ENCODE measurements at regions not wholly inside any gene's neighbourhood (a gene's known extent, or its start where the extent isn't known, plus 50 kb on each side); places are given as distances from the start of the nearest gene placed in this dataset.

DNA sequence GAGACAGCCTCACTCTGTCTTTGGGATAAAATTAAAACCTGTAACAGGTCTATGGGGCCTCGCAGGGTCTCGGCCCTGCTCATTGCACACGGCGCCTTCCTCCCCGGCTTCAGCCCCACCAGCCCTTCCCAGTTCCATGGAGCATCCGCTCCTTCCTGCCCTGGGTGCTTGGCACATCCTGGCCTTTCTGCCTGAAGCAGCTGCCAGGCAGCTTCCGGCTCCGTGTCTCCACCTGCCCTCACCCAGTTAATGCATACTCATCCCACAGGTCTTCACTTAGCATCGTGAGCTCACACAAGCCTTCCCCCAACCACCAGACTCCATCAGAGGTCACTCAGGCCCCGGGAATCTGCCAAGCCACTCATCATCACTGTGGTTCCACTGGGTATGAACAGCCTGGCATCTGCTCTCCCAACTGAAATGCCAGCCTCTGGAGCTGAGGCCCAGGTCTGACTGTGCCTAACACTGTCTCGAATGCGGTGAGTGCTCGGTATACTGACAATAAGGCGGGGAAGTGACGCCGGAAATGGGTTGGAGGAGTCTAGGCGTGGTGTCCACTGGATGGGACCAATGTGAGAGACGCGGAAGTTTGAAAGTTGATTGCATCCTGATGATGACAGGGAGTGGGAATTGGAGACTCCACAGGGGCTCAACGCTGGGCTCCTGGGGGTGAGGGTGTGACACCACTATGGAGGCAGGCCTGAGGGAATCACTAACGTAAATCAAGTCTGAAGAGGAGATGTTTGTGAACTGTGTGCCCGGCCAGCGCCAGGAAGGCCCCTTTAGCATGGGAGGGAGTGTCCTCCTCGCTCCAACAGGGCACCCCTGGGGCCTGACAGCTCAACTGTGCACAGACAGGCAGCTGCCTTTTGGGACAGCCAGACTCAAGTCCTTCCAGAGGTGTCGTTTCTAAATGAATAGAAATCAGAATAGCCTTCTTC lies 245.8 kb downstream of the TTLL2 start:
- Histone ChIP-seq H3K4me2 (ENCODE audit: low read length) (no peak overlapping the region), H3K79me2 (ENCODE audit: insufficient read depth, low read depth, low read length) (no peaks in the 10 kb centered on the region), H3K9me3 (ENCODE audit: low read length) (no peaks in the 10 kb centered on the region), H3K4me3 (ENCODE audit: low read depth, low read length, poor library complexity, severe bottlenecking) (no peak overlapping the region), H3K36me3 (ENCODE audit: insufficient read depth, low read length) (no peaks in the 10 kb centered on the region), H3K27ac (ENCODE audit: low read depth, low read length, poor library complexity, severe bottlenecking) (no peak overlapping the region), H4K20me1 (ENCODE audit: insufficient read depth, low read length) (no peaks in the 10 kb centered on the region), H3K9me2 (ENCODE audit: insufficient read depth, low read length) (no peaks in the 10 kb centered on the region), H2AFZ (ENCODE audit: low read length) (no peak overlapping the region), H3K4me1 (ENCODE audit: insufficient read depth, low read length, poor library complexity, severe bottlenecking) (no peaks in the 10 kb centered on the region)
- intact Hi-C loops (cut with micrococcal nuclease; ENCODE audit: unreplicated experiment), result no loop called here
- POLR2A ChIA-PET, result interaction anchor here (0.6 kb wide), 1 partner anchor 257 kb away, joined by 4 read pairs; no protein-coding TSS in a partner anchor
- TF ChIP-seq, protein P1, sequence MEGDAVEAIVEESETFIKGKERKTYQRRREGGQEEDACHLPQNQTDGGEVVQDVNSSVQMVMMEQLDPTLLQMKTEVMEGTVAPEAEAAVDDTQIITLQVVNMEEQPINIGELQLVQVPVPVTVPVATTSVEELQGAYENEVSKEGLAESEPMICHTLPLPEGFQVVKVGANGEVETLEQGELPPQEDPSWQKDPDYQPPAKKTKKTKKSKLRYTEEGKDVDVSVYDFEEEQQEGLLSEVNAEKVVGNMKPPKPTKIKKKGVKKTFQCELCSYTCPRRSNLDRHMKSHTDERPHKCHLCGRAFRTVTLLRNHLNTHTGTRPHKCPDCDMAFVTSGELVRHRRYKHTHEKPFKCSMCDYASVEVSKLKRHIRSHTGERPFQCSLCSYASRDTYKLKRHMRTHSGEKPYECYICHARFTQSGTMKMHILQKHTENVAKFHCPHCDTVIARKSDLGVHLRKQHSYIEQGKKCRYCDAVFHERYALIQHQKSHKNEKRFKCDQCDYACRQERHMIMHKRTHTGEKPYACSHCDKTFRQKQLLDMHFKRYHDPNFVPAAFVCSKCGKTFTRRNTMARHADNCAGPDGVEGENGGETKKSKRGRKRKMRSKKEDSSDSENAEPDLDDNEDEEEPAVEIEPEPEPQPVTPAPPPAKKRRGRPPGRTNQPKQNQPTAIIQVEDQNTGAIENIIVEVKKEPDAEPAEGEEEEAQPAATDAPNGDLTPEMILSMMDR (conservative IDR thresholded peaks at IDR 0.05; ENCODE audit: low read length), result no peak
- no peak for TF ChIP-seq EZH2phosphoT487 (IDR thresholded peaks at IDR 0.05; ENCODE audit: borderline replicate concordance, low read depth, low read length)
- BruUV-seq (replicated peaks), result no TSS peak
- DNase-seq (ENCODE audit: low spot score), result no peak
- CTCF ChIA-PET (ENCODE audit: unreplicated experiment), result no interaction called here

DNA sequence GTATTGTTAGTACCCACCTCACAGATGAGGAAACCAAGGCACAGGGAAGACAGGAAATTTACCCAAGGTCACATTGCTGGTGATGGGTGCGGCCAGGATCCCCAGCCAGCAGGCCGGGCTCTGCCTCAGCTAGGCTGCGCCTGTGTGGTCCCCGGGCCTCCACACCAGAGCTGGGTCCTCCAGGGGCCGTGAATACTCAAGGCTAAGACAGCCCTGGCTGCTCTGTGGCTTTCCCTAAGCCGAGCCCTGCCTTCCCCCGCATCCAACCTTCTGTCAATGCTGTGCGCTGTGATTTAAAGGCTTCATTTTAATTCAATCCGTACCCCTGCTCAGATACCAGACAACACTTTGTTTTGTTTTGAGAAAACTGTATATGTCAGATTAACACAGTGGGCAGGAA lies 246.7 kb downstream of the TTLL2 start:
- TF ChIP-seq, protein P1 (conservative IDR thresholded peaks at IDR 0.05; ENCODE audit: low read length), result no peak
- TF ChIP-seq EZH2phosphoT487 (IDR thresholded peaks at IDR 0.05; ENCODE audit: borderline replicate concordance, low read depth, low read length), result no peak
- no peaks in the 10 kb centered on the region for H3K4me1 ChIP-seq (ENCODE audit: insufficient read depth, low read length, poor library complexity, severe bottlenecking)
- CTCF ChIA-PET (ENCODE audit: unreplicated experiment), result no interaction called here
- no peaks in the 10 kb centered on the region for H4K20me1 ChIP-seq (ENCODE audit: insufficient read depth, low read length)
- H3K79me2 ChIP-seq (ENCODE audit: insufficient read depth, low read depth, low read length), result no peaks in the 10 kb centered on the region
- no peak overlapping the region for H3K4me3 ChIP-seq (ENCODE audit: low read depth, low read length, poor library complexity, severe bottlenecking)
- no peaks in the 10 kb centered on the region for H3K36me3 ChIP-seq (ENCODE audit: insufficient read depth, low read length)
- no peak overlapping the region for H3K4me2 ChIP-seq (ENCODE audit: low read length)
- intact Hi-C loops (cut with micrococcal nuclease; ENCODE audit: unreplicated experiment), result no loop called here
- H3K9me2 ChIP-seq (ENCODE audit: insufficient read depth, low read length), result no peaks in the 10 kb centered on the region
- no peaks in the 10 kb centered on the region for H3K9me3 ChIP-seq (ENCODE audit: low read length)
- DNase-seq (ENCODE audit: low spot score), result no peak
- H2AFZ ChIP-seq (ENCODE audit: low read length), result no peak overlapping the region
- POLR2A ChIA-PET, result no interaction called here
- no peak overlapping the region for H3K27ac ChIP-seq (ENCODE audit: low read depth, low read length, poor library complexity, severe bottlenecking)
- no TSS peak for BruUV-seq (replicated peaks)

DNA sequence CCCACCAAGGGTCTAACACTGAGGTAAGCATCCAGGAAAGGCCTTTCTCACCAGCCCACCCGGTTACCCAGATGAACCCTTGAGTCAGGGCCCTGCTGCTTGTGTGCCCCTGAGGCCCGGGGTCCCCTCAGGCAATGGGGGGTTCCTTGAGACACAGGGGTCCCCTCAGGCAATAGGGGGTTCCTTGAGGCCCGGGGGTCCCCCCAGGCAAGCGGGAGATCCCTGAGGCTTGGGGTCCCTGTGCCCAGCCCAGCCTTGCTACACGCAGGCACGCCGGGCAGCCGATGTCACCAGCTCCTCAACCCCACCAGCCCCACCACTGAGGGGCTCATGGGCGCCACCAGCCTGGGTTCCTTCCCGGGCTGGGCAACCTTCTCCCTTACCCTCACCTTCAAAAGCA lies 247.2 kb downstream of the TTLL2 start:
- Histone ChIP-seq H3K4me3 (ENCODE audit: low read depth, low read length, poor library complexity, severe bottlenecking) (no peak overlapping the region), H3K9me3 (ENCODE audit: low read length) (no peaks in the 10 kb centered on the region), H4K20me1 (ENCODE audit: insufficient read depth, low read length) (no peaks in the 10 kb centered on the region), H2AFZ (ENCODE audit: low read length) (no peak overlapping the region), H3K4me1 (ENCODE audit: insufficient read depth, low read length, poor library complexity, severe bottlenecking) (no peaks in the 10 kb centered on the region), H3K4me2 (ENCODE audit: low read length) (no peak overlapping the region), H3K36me3 (ENCODE audit: insufficient read depth, low read length) (no peaks in the 10 kb centered on the region), H3K9me2 (ENCODE audit: insufficient read depth, low read length) (no peaks in the 10 kb centered on the region), H3K27ac (ENCODE audit: low read depth, low read length, poor library complexity, severe bottlenecking) (no peak overlapping the region), H3K79me2 (ENCODE audit: insufficient read depth, low read depth, low read length) (no peaks in the 10 kb centered on the region)
- no TSS peak for BruUV-seq (replicated peaks)
- DNase-seq (ENCODE audit: low spot score), result no peak
- ChIA-PET POLR2A (no interaction called here), CTCF (ENCODE audit: unreplicated experiment) (no interaction called here)
- intact Hi-C loops (cut with micrococcal nuclease; ENCODE audit: unreplicated experiment), result no loop called here
- TF ChIP-seq, protein P1 (conservative IDR thresholded peaks at IDR 0.05; ENCODE audit: low read length), result no peak
- TF ChIP-seq EZH2phosphoT487 (IDR thresholded peaks at IDR 0.05; ENCODE audit: borderline replicate concordance, low read depth, low read length), result no peak
